Endothelial cell of umbilical vein (primary cell): ENCODE measurements at regions not wholly inside any gene's neighbourhood (a gene's known extent, or its start where the extent isn't known, plus 50 kb on each side); places are given as distances from the start of the nearest gene placed in this dataset.

Experiments used
- BruUV-seq: library from RNA; stranded (reverse); fragments of 400-500 nt; replicated peaks from 2 replicates; lab custom pipeline; 2021; lab: Mats Ljungman, UMichigan
- CTCF ChIA-PET: fragments of 300-600, 350-600 bp; sonication (Branson Sonifier 250); formaldehyde crosslinking; loops from one replicate; lab custom pipeline; 2021; ENCODE audit warnings: antibody characterized with exemption, inconsistent platforms; lab: Charles Lee
- POLR2A ChIA-PET: fragments of 300-600, 350-600 bp; sonication (Branson Sonifier 250); formaldehyde crosslinking; loops from one replicate; lab custom pipeline; 2021; ENCODE audit warnings: antibody characterized with exemption, inconsistent platforms; lab: Charles Lee
- DNase-seq: peaks from one replicate; pipeline ENCODE4 v3.0.0-alpha.2; 2011; ENCODE audit warnings: low read depth, low spot score
- FAIRE-seq: peaks from 2 replicates; lab custom pipeline; 2011; peaks lifted over from hg19 to GRCh38; lab: Jason Lieb, UNC
- H2AFZ ChIP-seq: 2 replicates; pipeline ENCODE4 v1.6.0; 2012; ENCODE audit warnings: low read depth, low read length, control low read depth, inconsistent platforms
- H3K27ac ChIP-seq: 2 replicates; pipeline ENCODE4 v1.5.1; 2011; ENCODE audit warnings: low read depth, mild to moderate bottlenecking, control low read depth, low read length, moderate library complexity; ENCODE audit not compliant: insufficient read depth
- H3K27me3 ChIP-seq, 2 experiments: 2 replicates each; pipeline versions ENCODE4 v1.6.0 to v1.6.1; 2011; ENCODE audit warnings: low read length in 2 of 2, mixed read lengths in 1 of 2; ENCODE audit not compliant: control insufficient read depth in 2 of 2, insufficient read depth in 2 of 2
- H3K36me3 ChIP-seq, 2 experiments: 2 replicates in 1 of 2; 3 replicates in 1 of 2; pipeline ENCODE4 v1.5.1; 2011; ENCODE audit warnings: low read length in 2 of 2, mild to moderate bottlenecking in 1 of 2, moderate library complexity in 1 of 2; ENCODE audit not compliant: control insufficient read depth in 2 of 2, insufficient read depth in 2 of 2; ENCODE audit errors: extremely low read depth in 1 of 2
- H3K4me1 ChIP-seq: 3 replicates; pipeline ENCODE4 v1.5.1; 2011; ENCODE audit warnings: mild to moderate bottlenecking, low read length; ENCODE audit not compliant: control insufficient read depth, insufficient read depth; ENCODE audit errors: extremely low read depth
- H3K4me2 ChIP-seq: 2 replicates; pipeline ENCODE4 v1.6.1; 2011; ENCODE audit warnings: low read length, control low read depth, mixed read lengths; ENCODE audit not compliant: insufficient read depth
- H3K4me3 ChIP-seq, 3 experiments: fragments of 200-600 bp in 1 of 3; sonication (generic), shearing (Covaris generic) in 1 of 3; replicated peaks in 1 of 3; 2 replicates each; pipeline ENCODE4 v1.5.1; 2011 to 2016; ENCODE audit warnings: control low read depth in 3 of 3, low read length in 3 of 3, mild to moderate bottlenecking in 2 of 3, inconsistent platforms in 1 of 3, low read depth in 1 of 3, moderate library complexity in 1 of 3; ENCODE audit not compliant: insufficient read depth in 1 of 3
- H3K79me2 ChIP-seq: 2 replicates; pipeline ENCODE4 v1.6.0; 2012; ENCODE audit warnings: low read length, inconsistent platforms; ENCODE audit not compliant: control insufficient read depth, insufficient read depth
- H3K9ac ChIP-seq: replicated peaks from 2 replicates; pipeline ENCODE3; 2011; ENCODE audit warnings: low read length, control low read depth; ENCODE audit not compliant: insufficient read depth; ENCODE audit errors: extremely low read depth
- H3K9me1 ChIP-seq: replicated peaks from 3 replicates; pipeline ENCODE4 v1.6.0; 2011; ENCODE audit warnings: mild to moderate bottlenecking, low read length; ENCODE audit not compliant: control insufficient read depth, insufficient read depth; ENCODE audit errors: extremely low read depth
- H3K9me3 ChIP-seq: replicated peaks from 2 replicates; pipeline ENCODE4 v1.5.1; 2012; ENCODE audit warnings: low read length, inconsistent platforms; ENCODE audit not compliant: control insufficient read depth, insufficient read depth
- H4K20me1 ChIP-seq: replicated peaks from 2 replicates; pipeline ENCODE3; 2011; ENCODE audit warnings: mild to moderate bottlenecking, low read length; ENCODE audit not compliant: control insufficient read depth, insufficient read depth; ENCODE audit errors: extremely low read depth
- EZH2 ChIP-seq: IDR thresholded peaks from 2 replicates; pipeline ENCODE4 v1.6.1; 2012; ENCODE audit warnings: borderline replicate concordance, low read depth, mild to moderate bottlenecking, moderate library complexity, low read length, inconsistent platforms; ENCODE audit not compliant: severe bottlenecking
- FOS ChIP-seq: IDR thresholded peaks from 2 replicates; pipeline ENCODE4 v1.6.1; 2011; ENCODE audit warnings: mild to moderate bottlenecking, low read length, moderate library complexity, borderline replicate concordance; ENCODE audit not compliant: insufficient read depth
- GATA2 ChIP-seq: IDR thresholded peaks from 2 replicates; pipeline ENCODE4 v1.7.0; 2011; ENCODE audit warnings: low read depth, mild to moderate bottlenecking, moderate library complexity, mixed read lengths, low read length; ENCODE audit not compliant: insufficient read length, insufficient read depth
- JUN ChIP-seq: IDR thresholded peaks from 2 replicates; pipeline ENCODE4 v1.6.1; 2011; ENCODE audit warnings: borderline replicate concordance, low read depth; ENCODE audit not compliant: insufficient read length, insufficient read depth
- MYC ChIP-seq: IDR thresholded peaks from one replicate; pipeline ENCODE4 v1.6.1; 2011; ENCODE audit warnings: mild to moderate bottlenecking, low read depth, low read length
- POLR2A ChIP-seq: IDR thresholded peaks from 2 replicates; pipeline ENCODE4 v1.6.1; 2012; ENCODE audit warnings: low read depth, mild to moderate bottlenecking, control low read depth, low read length
- POLR2AphosphoS5 ChIP-seq: IDR thresholded peaks from 2 replicates; pipeline ENCODE4 v1.6.1; 2012; ENCODE audit warnings: low read depth, mild to moderate bottlenecking, control low read depth, low read length, moderate library complexity; ENCODE audit not compliant: insufficient read depth
- dilution Hi-C: fragments of 300-500 bp; cut with MboI; formaldehyde crosslinking; loops from one replicate; pipeline ENCODE4 v1.15.0; 2019; ENCODE audit warnings: low sequenced_read_pairs; ENCODE audit not compliant: extremely low pct_ligation_motif_present
- intact Hi-C: fragments of 100-400 bp; cut with micrococcal nuclease; formaldehyde crosslinking; loops from one replicate; pipeline ENCODE4 v1.10.0; 2022
- TF ChIP-seq, protein P1 (sequence below), 2 donors: IDR thresholded peaks; 1 replicate in 1 of 2; 2 replicates in 1 of 2; pipeline ENCODE4 v1.5.1; 2011; ENCODE audit warnings: low read length in 2 of 2, mild to moderate bottlenecking in 2 of 2, moderate library complexity in 2 of 2, control low read depth in 1 of 2, inconsistent platforms in 1 of 2, low read depth in 1 of 2; ENCODE audit not compliant: insufficient read depth in 1 of 2; ENCODE audit errors: extremely low read depth in 1 of 2
- TF ChIP-seq, protein P2 (sequence below): IDR thresholded peaks from 2 replicates; pipeline ENCODE4 v1.6.1; 2011; ENCODE audit not compliant: insufficient read depth, insufficient read length

DNA sequence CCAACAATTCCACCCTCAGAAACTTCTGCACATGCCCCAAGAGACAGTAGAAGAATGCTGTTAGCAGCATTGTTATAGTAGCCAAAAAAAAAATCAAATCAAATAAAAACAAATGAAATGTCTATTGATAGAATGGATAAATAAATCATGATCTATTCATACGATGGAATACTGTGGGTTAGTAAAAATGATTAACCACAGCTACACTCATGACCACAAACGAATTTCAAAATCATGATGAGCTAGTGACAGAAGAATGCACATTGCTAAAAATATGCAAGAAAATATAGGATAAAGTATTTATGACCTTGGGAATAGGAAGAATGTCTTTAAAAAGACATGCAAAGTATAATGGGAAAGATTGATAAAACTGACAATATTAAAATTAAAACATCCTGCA is 57.5 kb upstream of the ACAN start:
- ChIA-PET CTCF (interaction anchor here (1.1 kb wide), 1 partner anchor 9 kb away, joined by 4 read pairs; no protein-coding TSS in a partner anchor), POLR2A (no interaction called here)
- intact Hi-C loops, result loop anchor here (1.0 kb wide), 2 partner anchors 23 to 121 kb away; no protein-coding TSS in a partner anchor
- no peak overlapping the region for H3K27ac ChIP-seq
- FAIRE-seq (no peak), DNase-seq (no peak)
- peaks cover 9 to 15% of the 10 kb centered on the region in 2 experiments for H3K27me3 ChIP-seq
- no peaks in the 10 kb centered on the region for H3K9me3 ChIP-seq
- peaks cover 7% of the 10 kb centered on the region for H3K4me1 ChIP-seq
- no peak overlapping the region for H3K9ac ChIP-seq
- no peak overlapping the region for H2AFZ ChIP-seq
- H3K4me3 ChIP-seq, result no peak overlapping the region
- no peak overlapping the region for H3K4me2 ChIP-seq
- no peaks in the 10 kb centered on the region for H3K79me2 ChIP-seq
- no peaks in the 10 kb centered on the region for H4K20me1 ChIP-seq
- H3K36me3 ChIP-seq, result no peaks in the 10 kb centered on the region
- BruUV-seq, result no TSS peak
- TF ChIP-seq JUN (no peak), FOS (no peak), POLR2AphosphoS5 (no peak), EZH2 (no peak), POLR2A (no peak), GATA2 (no peak), MYC (no peak)
- TF ChIP-seq, protein P1, sequence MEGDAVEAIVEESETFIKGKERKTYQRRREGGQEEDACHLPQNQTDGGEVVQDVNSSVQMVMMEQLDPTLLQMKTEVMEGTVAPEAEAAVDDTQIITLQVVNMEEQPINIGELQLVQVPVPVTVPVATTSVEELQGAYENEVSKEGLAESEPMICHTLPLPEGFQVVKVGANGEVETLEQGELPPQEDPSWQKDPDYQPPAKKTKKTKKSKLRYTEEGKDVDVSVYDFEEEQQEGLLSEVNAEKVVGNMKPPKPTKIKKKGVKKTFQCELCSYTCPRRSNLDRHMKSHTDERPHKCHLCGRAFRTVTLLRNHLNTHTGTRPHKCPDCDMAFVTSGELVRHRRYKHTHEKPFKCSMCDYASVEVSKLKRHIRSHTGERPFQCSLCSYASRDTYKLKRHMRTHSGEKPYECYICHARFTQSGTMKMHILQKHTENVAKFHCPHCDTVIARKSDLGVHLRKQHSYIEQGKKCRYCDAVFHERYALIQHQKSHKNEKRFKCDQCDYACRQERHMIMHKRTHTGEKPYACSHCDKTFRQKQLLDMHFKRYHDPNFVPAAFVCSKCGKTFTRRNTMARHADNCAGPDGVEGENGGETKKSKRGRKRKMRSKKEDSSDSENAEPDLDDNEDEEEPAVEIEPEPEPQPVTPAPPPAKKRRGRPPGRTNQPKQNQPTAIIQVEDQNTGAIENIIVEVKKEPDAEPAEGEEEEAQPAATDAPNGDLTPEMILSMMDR (IDR thresholded peaks at IDR 0.05; ENCODE audit: extremely low read depth in 1 of 2, insufficient read depth in 1 of 2, low read depth in 1 of 2, low read length in 2 of 2), result no peak
- TF ChIP-seq, protein P2, sequence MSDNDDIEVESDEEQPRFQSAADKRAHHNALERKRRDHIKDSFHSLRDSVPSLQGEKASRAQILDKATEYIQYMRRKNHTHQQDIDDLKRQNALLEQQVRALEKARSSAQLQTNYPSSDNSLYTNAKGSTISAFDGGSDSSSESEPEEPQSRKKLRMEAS, result no peak
- dilution Hi-C loops, result no loop called here
- H3K9me1 ChIP-seq, result no peaks in the 10 kb centered on the region
